GM18511 (cell line): ENCODE measurements at regions not wholly inside any gene's neighbourhood (a gene's known extent, or its start where the extent isn't known, plus 50 kb on each side); places are given as distances from the start of the nearest gene placed in this dataset.
"Not testable (repeated sequence)": the region's sequence is repeated elsewhere in the genome, so short reads cannot be mapped to it uniquely, and the experiment has no call there.

Experiments used
- ATAC-seq: cut with Tn5 transposase; IDR thresholded peaks from one replicate; pipeline ENCODE4 v1.9.1; 2021; ENCODE audit warnings: mild to moderate bottlenecking, moderate library complexity; ENCODE audit not compliant: unreplicated experiment

GRCh38 chr18:38167623-38168022, 602.0 kb upstream of the CELF4 start:
- no peak for ATAC-seq

- not testable (repeated sequence) for ATAC-seq
Observed at GRCh38 chr18:38153116-38153515, 587.5 kb upstream of the CELF4 start.

- ATAC-seq = no peak
Observed at GRCh38 chr18:38116716-38117115, 551.1 kb upstream of the CELF4 start.

GRCh38 chr18:38115201-38115600, 549.6 kb upstream of the CELF4 start:
- no peak for ATAC-seq

- ATAC-seq = no peak
Observed at GRCh38 chr18:38087538-38087937, 521.9 kb upstream of the CELF4 start.

GRCh38 chr18:38081516-38081915, 515.9 kb upstream of the CELF4 start:
- no peak for ATAC-seq

GRCh38 chr18:38077229-38077628, 511.6 kb upstream of the CELF4 start:
- no peak for ATAC-seq

GRCh38 chr18:38076346-38077070, 510.9 kb upstream of the CELF4 start:
- ATAC-seq = no peak

GRCh38 chr18:38074298-38074876, 508.8 kb upstream of the CELF4 start:
- no peak for ATAC-seq

- no peak for ATAC-seq
Observed at GRCh38 chr18:38067821-38068220, 502.2 kb upstream of the CELF4 start.

- ATAC-seq = no peak
Observed at GRCh38 chr18:38067086-38067485, 501.5 kb upstream of the CELF4 start.

GRCh38 chr18:38052879-38053590, 487.4 kb upstream of the CELF4 start:
- ATAC-seq = no peak

GRCh38 chr18:38047820-38048219, 482.2 kb upstream of the CELF4 start:
- no peak for ATAC-seq

GRCh38 chr18:38046651-38047050, 481.1 kb upstream of the CELF4 start:
- no peak for ATAC-seq

- no peak for ATAC-seq
Observed at GRCh38 chr18:38045845-38046244, 480.2 kb upstream of the CELF4 start.

- ATAC-seq = no peak
Observed at GRCh38 chr18:38042211-38042890, 476.8 kb upstream of the CELF4 start.

GRCh38 chr18:38038242-38038641, 472.6 kb upstream of the CELF4 start:
- ATAC-seq = no peak

GRCh38 chr18:38035193-38035592, 469.6 kb upstream of the CELF4 start:
- no peak for ATAC-seq

- ATAC-seq = no peak
Observed at GRCh38 chr18:38033282-38033681, 467.7 kb upstream of the CELF4 start.

- no peak for ATAC-seq
Observed at GRCh38 chr18:38032516-38032915, 466.9 kb upstream of the CELF4 start.

- no peak for ATAC-seq
Observed at GRCh38 chr18:38028946-38029345, 463.3 kb upstream of the CELF4 start.
